SH-SY5Y (cell line): ENCODE measurements at regions not wholly inside any gene's neighbourhood (a gene's known extent, or its start where the extent isn't known, plus 50 kb on each side); places are given as distances from the start of the nearest gene placed in this dataset.

Source experiments
- GATA2 ChIP-seq: IDR thresholded peaks from 2 replicates; pipeline ENCODE4 v1.6.1; 2011; ENCODE audit warnings: mild to moderate bottlenecking, low read depth, low read length
- GATA3 ChIP-seq: IDR thresholded peaks from 2 replicates; pipeline ENCODE4 v1.6.1; 2011; ENCODE audit warnings: low read depth, mild to moderate bottlenecking, low read length, moderate library complexity

GRCh38 chr20:52754366-52754765 lies 217.8 kb upstream of the TSHZ2 start:
- TF ChIP-seq GATA3, result no peak
- no peak for TF ChIP-seq GATA2
